UCSD-AML1 (cell line): ENCODE measurements at regions not wholly inside any gene's neighbourhood (a gene's known extent, or its start where the extent isn't known, plus 50 kb on each side); places are given as distances from the start of the nearest gene placed in this dataset.

Source experiments
- DNase-seq: peaks from one replicate; lab custom pipeline; 2025; ENCODE audit not compliant: unreplicated experiment; lab: John Stamatoyannopoulos, UW

- no peak for DNase-seq
These were observed 112.5 kb upstream of the IER5L start for GRCh38 chr9:129290606-129291005.

- no peak for DNase-seq
These were observed 111.8 kb upstream of the IER5L start for GRCh38 chr9:129289883-129290282.

DNA sequence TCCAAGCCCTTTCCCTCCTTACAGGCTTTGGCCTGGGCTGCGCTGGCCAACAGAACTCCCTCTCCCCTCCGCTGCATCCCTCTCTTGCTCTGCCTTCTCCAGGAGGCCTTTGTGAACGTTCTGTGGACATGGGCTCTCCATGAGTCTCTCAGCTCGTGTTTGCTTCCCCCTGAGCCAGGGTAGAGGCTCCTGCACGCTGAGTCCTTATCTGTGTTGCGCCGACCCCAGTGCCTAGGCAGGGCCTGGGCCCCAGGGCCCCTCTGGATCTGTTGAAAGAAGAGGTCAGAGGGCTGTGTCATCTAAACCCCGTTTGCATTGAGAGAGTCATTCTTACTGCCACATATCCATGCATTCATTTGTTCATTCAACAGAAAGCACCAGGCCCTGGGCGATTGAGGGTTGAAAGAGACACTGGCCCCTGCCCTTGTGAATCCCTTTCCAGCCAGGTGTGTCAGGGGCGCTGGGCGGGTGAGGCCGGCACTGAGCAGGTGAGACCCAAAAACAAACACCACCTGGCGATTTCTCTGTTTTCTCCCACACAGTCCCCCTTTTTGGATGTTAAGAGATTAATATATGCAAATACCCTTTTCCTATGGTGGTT, 111.2 kb upstream of the IER5L start:
- no peak for DNase-seq

- DNase-seq, result no peak
These were observed 109.7 kb upstream of the IER5L start for GRCh38 chr9:129287619-129288305.

- no peak for DNase-seq
These were observed 108.1 kb upstream of the IER5L start for GRCh38 chr9:129285979-129286772.

DNA sequence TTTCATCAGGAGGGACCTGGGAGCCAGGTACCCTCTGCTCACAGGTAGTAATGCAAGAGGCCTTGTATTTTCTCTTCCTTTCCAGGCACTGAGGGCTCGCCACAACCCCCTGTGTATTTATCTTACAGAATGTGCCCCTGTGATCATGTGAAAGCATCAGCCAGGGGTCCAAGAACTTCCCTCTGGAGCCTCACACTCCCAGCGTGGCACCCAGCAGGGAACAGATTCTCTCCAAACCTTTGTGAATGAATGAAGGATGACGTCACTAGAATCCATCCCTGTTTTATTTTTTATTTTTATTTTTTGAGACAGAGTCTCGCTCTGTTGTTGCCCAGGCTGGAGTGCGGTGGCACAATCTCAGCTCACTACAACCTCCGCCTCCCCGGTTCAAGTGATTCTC, 107.3 kb upstream of the IER5L start:
- no peak for DNase-seq

DNA sequence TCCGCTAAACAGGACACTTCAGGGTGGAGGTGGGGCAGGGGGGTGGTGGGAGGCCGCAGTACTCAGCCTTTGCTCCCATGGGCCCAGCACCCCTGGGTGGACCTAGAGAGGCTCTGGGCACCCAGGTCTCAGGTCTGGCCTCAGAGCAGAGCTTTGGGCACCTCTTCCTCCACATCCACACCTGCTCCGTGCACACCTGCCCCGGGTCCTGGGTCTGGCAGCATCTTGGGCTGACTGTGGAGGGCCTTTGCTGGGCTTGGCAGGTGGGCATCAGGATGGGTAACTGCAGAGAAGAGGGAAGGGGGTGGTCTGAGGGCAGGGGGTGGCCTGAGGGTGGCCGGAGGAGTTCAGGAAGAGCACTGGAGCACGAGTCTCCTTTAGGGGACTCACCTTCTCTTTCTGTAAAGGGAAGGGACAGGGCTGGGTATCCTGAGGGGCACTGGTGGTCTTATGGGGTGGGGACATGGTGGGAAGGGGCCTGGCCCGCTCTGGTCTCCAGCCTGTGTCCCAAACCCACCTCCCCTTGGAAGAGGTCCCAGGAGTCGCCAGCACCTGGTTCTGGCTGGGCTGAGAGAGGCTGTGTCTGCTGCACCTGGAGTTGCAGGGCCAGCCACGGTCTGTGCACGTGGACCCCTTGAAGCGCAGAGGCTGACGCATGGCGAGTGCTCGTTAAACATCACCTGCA, 106.7 kb upstream of the IER5L start:
- DNase-seq, result no peak

DNA sequence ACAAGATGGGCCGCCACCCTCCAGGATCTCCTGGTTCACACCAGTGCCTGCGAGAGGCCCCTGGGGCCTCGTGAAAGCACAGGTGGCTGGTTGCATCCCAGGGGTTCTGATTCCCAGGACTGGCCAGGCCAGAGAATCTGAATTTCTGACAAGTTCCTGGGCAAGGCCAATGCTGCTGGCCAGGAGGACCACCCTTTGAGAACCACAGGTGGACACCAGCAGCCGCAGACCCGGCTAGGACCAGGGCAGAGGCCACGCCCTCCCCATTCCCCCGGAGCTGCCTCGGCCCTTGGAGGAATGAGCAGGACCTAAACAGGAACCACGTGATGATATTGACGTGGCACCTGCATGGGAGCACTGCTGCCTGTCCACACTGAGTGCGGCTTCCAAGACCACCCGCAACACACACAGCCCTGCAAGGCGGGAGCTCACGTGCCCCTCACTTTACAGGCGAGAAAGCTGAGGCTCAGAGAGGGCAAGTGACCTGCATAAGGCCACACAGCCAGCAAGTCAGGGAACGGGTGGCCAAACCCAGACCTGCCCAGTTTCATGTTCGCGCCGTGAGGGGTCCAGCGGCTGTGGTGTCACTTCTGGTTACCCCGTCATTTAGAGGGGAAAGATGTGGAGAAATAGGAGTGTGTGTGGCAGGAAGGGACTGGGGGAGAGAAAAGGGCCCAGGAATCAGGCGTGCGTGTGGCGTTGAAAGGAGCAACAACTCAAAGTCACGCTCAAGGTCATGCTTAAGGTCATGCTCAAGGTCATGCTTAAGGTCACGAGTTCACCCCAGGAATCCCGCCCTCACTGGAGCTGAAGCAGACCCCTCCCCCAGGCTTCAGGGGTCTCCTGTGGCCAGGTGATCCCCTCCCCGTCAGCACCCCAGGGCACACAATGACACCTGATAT, 105.9 kb upstream of the IER5L start:
- no peak for DNase-seq

DNA sequence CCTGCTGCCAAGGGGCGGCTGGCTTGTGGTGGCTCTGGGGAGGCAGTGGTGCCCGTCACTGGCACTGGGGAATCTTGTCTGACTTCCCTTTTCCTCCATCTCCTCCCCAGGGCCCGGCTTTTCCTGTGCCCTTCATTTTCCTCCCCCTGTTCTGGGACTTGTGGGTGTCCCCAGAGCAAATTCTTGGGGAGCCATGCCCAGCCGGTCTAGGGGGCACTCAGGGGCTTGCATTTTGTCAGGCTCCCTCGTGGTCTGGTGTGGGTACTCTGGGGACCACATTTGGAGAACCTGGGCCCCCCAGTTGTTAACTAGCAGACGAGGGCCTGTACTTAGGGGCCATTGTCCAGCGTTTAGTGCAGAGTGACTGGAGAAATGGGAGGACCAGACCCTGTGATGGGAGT, 105.2 kb upstream of the IER5L start:
- no peak for DNase-seq

DNA sequence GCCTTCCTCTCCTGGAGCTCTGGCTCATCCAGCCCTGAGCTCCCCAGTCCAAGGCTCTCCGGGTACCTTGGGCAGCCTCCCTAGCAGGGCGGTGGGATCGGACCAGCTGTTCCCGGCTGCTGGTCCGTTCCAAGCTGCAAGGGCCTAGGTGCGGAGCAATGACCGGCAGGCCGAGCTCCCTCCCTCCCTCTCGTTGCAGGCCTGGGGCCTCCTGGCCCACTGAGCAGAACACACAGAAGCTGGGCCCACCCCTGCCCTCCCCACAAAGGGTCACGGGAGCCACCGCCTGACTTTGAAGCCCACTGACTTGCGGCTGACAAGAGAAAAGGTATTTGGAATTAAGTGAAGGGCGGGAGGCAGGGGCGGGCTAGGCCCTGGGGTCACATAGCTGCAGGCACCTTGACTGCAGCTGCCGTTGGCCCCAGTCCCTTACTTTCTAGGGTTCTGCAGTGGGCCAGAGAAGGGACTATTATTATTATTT, 104.7 kb upstream of the IER5L start:
- no peak for DNase-seq

DNA sequence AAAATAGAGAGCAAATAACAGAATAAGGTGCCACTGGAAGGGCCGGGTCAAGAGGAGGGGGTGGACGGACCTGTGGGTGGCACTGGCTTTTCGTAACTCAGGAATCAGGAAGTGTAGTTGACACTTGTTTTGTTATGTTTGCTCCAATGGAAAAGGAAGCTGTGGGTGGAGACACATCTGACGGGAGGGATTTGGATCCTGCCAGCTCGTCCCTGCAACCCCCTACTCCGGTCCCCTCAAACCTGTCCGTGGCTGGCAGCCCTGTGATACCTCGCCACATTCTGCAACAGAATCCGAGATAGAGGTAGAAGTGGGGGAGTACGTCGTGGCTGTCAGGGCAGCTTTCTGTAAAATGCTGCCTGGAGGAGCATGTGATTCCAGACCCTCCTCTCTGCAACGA, 104.2 kb upstream of the IER5L start:
- DNase-seq, result peak; percentile 43

DNA sequence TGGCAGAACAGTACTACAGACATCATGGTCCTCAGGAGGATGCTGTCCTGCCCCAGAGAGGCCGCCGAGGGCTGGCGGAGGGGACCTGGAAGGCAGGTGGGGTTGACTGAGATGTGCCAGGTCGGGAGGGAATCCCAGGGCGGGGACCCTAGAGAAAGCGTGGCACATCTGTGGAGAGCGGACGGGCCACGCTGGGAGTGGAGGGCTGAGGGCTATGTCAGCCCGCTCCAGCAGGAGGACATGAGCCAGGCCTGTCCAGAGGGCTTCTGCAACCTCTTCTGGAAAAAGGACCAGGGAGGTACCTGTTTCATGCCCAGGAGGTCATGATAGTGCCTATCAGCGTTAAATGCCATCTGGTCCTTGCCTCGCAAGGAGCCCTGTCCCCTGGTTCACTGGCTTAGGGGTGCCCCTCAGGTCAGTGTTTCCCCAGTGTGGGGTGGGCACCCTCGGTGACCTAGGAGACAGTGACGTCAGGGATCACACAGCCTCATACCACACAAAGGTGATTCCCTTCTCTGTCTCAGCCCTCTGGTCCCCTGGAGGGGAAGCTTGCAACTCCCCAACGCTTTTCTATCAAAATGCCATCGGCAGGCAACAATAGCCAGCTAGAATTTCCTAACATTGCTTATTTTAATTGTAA, 103.6 kb upstream of the IER5L start:
- DNase-seq, result no peak

GRCh38 chr9:129280623-129281271, 102.7 kb upstream of the IER5L start:
- no peak for DNase-seq

- DNase-seq, result no peak
These were observed 102.2 kb upstream of the IER5L start for GRCh38 chr9:129280236-129280622.

- no peak for DNase-seq
These were observed 100.6 kb upstream of the IER5L start for GRCh38 chr9:129278391-129279237.

- no peak for DNase-seq
These were observed 98.6 kb upstream of the IER5L start for GRCh38 chr9:129276486-129277230.

DNA sequence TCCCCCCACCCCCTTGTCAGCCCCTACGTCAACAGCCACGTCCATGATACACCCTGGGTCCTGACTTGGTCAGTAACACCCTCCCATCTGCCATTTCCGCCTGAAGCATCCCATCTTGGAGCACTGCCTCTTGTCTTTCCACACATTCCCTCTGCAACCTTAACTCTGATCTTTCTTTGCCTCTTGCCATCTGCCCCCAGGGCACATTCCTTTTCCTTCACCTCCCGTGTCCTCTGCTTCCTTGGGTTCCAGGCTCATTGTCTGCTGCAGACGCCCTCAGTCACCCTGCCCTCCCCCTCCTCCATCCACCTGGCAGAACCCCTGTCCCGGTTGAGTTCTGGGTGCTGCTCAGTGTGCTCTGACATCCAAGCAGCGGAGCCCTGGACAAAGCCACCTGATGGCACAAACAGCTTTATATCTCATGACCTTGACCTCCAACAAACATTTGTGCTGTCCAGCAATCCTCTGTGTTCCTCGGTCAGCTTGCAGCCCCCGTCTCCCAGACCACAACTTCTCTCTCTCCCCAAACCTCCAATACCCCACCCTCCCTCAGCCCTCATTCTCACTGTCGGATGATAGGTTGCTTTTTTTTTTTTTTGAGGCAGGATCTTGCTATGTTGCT, 97.7 kb upstream of the IER5L start:
- no peak for DNase-seq
